Skin of body (tissue), 1 donor: ENCODE measurements at regions not wholly inside any gene's neighbourhood (a gene's known extent, or its start where the extent isn't known, plus 50 kb on each side); places are given as distances from the start of the nearest gene placed in this dataset.

ENCODE experiments used
- DNase-seq: peaks from one replicate; lab custom pipeline; 2025; lab: John Stamatoyannopoulos, UW

GRCh38 chr9:89234205-89235067, 55.8 kb upstream of the SHC3 start:
- DNase-seq = no peak

GRCh38 chr9:89236955-89237573, 58.4 kb upstream of the SHC3 start:
- no peak for DNase-seq

GRCh38 chr9:89238424-89238823, 59.8 kb upstream of the SHC3 start:
- no peak for DNase-seq

GRCh38 chr9:89243296-89244061, 64.9 kb upstream of the SHC3 start:
- DNase-seq = no peak

- no peak for DNase-seq
Measured at GRCh38 chr9:89246840-89247239, 64.2 kb upstream of the CKS2 start.

- no peak for DNase-seq
Measured at GRCh38 chr9:89247431-89248353, 63.3 kb upstream of the CKS2 start.

- no peak for DNase-seq
Measured at GRCh38 chr9:89249001-89249400, 62.0 kb upstream of the CKS2 start.

GRCh38 chr9:89252651-89253267, 58.2 kb upstream of the CKS2 start:
- peak; percentile 24 for DNase-seq

- no peak for DNase-seq
Measured at GRCh38 chr9:89254058-89254772, 56.8 kb upstream of the CKS2 start.

- DNase-seq = no peak
Measured at GRCh38 chr9:89254773-89255125, 56.2 kb upstream of the CKS2 start.

GRCh38 chr9:89256225-89256624, 54.8 kb upstream of the CKS2 start:
- no peak for DNase-seq

- no peak for DNase-seq
Measured at GRCh38 chr9:89256642-89257041, 54.4 kb upstream of the CKS2 start.

GRCh38 chr9:89260525-89260924, 50.5 kb upstream of the CKS2 start:
- DNase-seq = no peak
